ENCODE measurements at regions not wholly inside any gene's neighbourhood (a gene's known extent, or its start where the extent isn't known, plus 50 kb on each side); places are given as distances from the start of the nearest gene placed in this dataset.
"Not testable (repeated sequence)": the region's sequence is repeated elsewhere in the genome, so short reads cannot be mapped to it uniquely, and the experiment has no call there.

DNA sequence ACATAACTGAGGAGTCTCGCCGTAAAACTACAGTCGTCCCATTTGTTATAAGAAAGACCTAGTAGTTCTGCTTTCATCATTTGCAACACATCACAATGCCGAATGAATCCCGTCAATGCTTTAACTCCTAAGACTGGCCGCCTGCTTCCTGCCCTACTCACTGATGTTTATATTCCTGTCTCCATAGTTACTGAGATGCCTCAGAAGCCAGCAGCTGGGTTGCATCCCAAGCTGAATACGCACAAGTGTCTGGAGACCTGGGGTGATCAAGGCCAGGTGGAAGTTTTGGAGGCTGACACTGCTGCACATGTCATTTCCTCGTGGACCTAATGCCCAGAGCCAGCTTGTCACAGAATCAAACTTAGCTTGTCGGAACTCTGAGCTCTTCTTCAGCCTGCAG lies 95.2 kb upstream of the UBE2E1 start:
- no peak for DNase-seq

- DNase-seq, result peak; percentile 12
Measured at GRCh38 chr3:23711916-23712494, 93.8 kb upstream of the UBE2E1 start.

GRCh38 chr3:23712656-23713559 lies 92.8 kb upstream of the UBE2E1 start:
- no peak for DNase-seq

DNA sequence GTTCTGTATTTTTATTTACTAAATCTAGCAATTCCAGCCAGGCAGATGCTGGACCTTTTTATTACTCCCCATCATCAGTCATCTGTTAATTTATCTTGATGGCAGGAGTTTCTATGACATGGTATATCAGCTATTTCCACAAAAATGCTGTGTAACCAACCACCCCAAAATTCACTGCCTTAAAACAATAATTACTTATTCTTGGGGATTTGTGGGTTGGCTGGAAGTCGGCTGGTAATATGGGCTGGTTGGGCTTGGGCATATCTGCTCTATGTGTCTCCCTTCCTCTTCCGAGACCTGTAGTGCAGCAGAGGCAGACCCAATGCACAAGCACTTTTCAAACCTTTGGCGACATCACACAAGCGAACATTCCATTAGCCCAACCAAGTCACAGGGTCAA lies 92.1 kb upstream of the UBE2E1 start:
- DNase-seq, result no peak

DNA sequence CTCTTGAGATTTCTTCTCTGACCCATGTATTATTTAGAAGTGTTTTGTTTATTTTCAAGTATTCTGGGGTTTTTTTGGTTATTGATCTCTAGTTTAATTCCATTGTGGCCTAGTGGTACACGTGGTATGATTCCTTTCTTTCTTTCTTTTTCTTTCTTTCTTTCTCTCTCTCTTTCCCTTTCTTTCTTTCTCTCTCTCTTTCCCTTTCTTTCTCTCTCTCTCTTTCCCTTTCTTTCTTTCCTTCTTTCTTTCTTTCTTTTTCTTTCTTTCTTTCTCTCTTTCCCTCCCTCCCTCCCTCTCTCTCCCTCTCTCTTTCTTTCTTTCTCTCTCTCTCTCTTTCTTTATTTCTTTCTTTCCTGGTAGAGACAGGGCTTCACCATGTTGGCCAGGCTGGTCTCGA lies 85.7 kb upstream of the UBE2E1 start:
- no peak for DNase-seq

DNA sequence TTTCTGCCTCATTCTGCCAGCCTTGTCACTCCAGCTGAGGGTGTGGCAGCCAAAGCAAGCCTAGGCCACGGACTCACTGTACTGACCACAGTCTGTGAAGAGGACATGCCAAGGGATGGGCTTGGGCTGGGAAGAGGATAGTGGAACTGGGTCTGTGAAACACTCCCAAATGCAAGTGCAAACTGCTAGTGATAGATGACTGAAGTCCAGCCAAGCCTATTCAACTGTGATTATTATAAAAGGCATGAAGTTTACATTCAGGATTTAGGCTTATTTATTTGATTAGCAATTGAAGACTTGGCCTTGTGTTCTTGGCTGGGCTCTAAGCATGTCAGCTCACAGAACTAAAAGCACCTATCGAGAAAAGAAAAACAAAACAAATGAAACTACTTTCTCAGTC lies 84.9 kb upstream of the UBE2E1 start:
- no peak for DNase-seq

- DNase-seq, result no peak
Measured at GRCh38 chr3:23723141-23723540, 82.6 kb upstream of the UBE2E1 start.

GRCh38 chr3:23723930-23724329 lies 81.8 kb upstream of the UBE2E1 start:
- no peak for DNase-seq

- no peak for DNase-seq
Measured at GRCh38 chr3:23726811-23727548, 78.8 kb upstream of the UBE2E1 start.

DNA sequence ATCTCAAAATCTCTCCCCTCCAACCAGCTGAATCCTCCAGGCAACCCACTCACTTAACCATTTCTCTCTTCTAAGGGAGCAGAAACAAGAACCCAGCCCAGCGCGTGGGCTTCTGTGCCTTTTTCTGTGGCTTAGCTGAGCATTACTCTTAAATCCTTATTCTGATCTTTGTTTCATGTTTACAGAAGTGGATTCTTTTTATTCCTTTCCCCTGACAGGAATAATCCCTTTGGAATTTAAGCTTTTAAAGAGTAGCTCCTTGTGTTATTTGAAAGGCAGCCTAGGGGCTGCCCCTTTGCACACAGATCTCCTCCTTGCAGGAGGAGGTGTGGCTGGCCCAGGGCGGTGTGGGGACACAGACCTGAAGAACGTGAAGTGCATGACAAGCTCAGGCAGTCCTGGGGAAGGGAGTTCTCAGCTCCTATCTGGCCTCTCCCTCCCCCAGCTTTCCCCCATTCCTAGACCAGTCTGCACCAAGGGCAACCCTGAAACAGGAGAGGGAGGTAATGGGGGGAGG lies 77.1 kb upstream of the UBE2E1 start:
- DNase-seq, result no peak

GRCh38 chr3:23729362-23729761 lies 76.4 kb upstream of the UBE2E1 start:
- DNase-seq, result not testable (repeated sequence)

DNA sequence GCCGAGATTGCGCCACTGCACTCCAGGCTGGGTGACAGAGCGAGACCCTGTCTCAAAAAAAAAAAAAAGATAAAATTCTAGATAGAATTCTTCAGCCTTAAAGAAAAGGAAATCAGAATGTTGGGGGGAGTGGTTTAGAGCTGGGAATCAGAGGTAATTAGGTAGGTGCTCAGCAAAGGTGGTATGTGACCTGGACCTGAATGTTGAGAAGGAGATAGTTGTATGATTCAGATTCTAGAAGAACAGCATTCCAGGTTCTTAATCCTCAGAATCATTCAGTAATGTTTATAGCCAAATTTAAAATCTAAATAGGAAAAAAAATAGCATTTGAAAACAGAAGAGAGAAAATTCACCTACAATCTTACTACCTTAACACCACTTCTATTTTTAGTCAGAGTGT lies 71.3 kb upstream of the UBE2E1 start:
- DNase-seq, result no peak

GRCh38 chr3:23735062-23735461 lies 70.7 kb upstream of the UBE2E1 start:
- DNase-seq, result no peak

DNA sequence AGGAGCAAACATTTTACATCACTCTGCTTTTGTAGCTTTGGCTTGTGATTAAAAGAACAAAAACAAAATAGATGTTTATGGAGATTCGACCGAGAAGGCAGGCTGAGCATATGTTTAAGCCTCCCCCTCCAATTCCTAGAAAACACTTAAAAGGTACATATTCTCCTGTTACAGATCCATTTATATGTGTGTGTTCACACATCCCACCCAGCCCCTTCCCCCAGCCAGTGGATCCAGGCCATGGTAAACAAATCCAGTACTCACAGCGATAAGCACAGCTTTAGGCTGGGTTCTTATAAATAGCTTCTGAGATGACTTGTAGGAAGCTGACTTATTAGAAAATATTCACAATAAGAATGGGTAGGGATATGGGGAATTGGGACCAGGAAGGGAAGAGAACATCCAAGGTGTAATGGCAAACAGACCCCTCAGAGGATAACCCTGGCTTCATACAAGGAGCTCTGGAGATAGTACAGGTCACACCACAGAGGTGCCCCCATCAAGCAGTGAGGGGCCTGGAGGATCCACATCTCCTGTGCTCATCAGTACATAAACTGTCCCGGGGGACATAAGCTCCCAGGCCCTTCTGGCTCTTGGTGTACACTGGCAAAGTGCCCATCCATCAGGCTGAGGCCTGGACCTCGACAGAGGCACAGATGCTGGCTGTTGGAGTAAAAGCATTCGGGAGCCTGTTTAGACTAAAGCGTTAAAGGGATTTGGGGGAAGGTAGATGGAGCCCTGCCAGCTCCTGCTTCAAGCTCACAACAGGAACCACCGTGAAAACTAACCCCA lies 70.0 kb upstream of the UBE2E1 start:
- no peak for DNase-seq

GRCh38 chr3:23738944-23739343 lies 66.8 kb upstream of the UBE2E1 start:
- no peak for DNase-seq

DNA sequence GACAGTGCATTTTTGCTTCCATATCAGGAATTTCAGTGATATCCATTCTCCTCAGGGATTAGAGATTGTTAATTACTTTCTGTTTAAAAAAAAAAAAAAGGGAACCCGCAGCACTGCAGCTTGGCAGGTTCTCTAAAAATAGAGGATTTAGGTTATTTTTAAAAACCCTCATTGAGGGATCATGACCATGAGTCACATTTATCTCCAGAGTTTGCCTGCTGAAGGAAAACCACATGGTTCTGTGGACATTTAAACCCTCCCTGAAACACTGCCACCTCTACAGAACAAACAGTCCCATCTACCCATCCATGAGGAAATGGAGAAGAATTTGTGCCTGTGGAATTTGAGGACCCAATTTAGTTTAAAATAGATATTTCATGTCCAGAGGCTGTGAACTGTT lies 66.2 kb upstream of the UBE2E1 start:
- DNase-seq, result no peak

- DNase-seq, result peak; percentile 54
Measured at GRCh38 chr3:23740517-23740965, 65.2 kb upstream of the UBE2E1 start.

- no peak for DNase-seq
Measured at GRCh38 chr3:23741036-23741706, 64.6 kb upstream of the UBE2E1 start.

- DNase-seq, result no peak
Measured at GRCh38 chr3:23743141-23743784, 62.5 kb upstream of the UBE2E1 start.

GRCh38 chr3:23746441-23746840 lies 59.3 kb upstream of the UBE2E1 start:
- DNase-seq, result no peak

DNA sequence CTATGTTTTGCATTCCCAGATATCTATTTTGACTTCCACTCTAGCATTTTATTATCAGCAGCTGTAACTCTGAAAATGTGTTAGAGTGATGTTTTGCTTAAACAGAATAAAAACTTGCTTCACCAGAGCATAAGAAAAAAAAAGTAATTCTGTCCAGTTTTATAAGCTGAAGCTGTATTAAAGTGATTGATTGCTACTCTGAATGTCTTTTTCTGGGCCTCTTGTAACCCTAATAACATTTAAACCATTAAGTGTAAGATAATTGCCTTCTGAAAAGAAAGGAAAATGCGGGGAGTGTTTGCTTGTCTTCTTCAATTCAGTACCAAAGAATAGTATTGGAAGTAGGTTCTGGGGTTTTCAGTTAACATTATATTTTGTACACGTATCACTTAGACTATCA lies 57.9 kb upstream of the UBE2E1 start:
- no peak for DNase-seq
